ENCODE measurements at regions not wholly inside any gene's neighbourhood (a gene's known extent, or its start where the extent isn't known, plus 50 kb on each side); places are given as distances from the start of the nearest gene placed in this dataset.

- H3K9me3 Mint-ChIP-seq (ENCODE audit: insufficient read depth): peaks cover 6% of the 10 kb centered on the region
- Histone ChIP-seq H3K27me3 (replicated peaks in 1 of 4; ENCODE audit: control extremely low read depth in 1 of 4, control insufficient read depth in 3 of 4, insufficient read depth in 4 of 4, low read length in 3 of 4) (no peaks in the 10 kb centered on the region), H3K4me1 (ENCODE audit: control insufficient read depth in 2 of 2, insufficient read depth in 2 of 2, low read length in 2 of 2) (no peaks in the 10 kb centered on the region), H3K36me3 (replicated peaks in 1 of 2; ENCODE audit: control extremely low read depth in 1 of 2, control insufficient read depth in 1 of 2, extremely low read depth in 1 of 2, insufficient read depth in 2 of 2, low read length in 1 of 2) (no peaks in the 10 kb centered on the region), H3K4me3 (ENCODE audit: control extremely low read depth in 1 of 5, extremely low read depth in 1 of 5, insufficient read depth in 1 of 5, low read depth in 2 of 5, low read length in 4 of 5) (no peak overlapping the region), H3K4me2 (replicated peaks; ENCODE audit: low read depth, low read length, poor library complexity, severe bottlenecking) (no peak overlapping the region), H3K9ac (ENCODE audit: low read length) (no peak overlapping the region), H3K9me3 (ENCODE audit: control extremely low read depth in 1 of 3, control insufficient read depth in 2 of 3, insufficient read depth in 1 of 3, low read length in 2 of 3) (peaks cover 0 to 17% (median 0%) of the 10 kb centered on the region in 3 donors), H2AFZ (ENCODE audit: insufficient read depth, low read depth, low read length, poor library complexity, severe bottlenecking) (no peak overlapping the region), H3K79me2 (ENCODE audit: control insufficient read depth, insufficient read depth, low read length) (no peaks in the 10 kb centered on the region), H4K20me1 (ENCODE audit: control insufficient read depth, insufficient read depth, low read length, poor library complexity, severe bottlenecking) (no peaks in the 10 kb centered on the region), H3K27ac (ENCODE audit: low read length in 2 of 2) (no peak overlapping the region)
- CTCF ChIA-PET: no interaction called here
- POLR2A ChIA-PET: no interaction called here
- peaks cover under 1% of the 10 kb centered on the region for H3K27me3 Mint-ChIP-seq
- H3K4me1 Mint-ChIP-seq: no peaks in the 10 kb centered on the region
- no peak for TF ChIP-seq EZH2 (IDR thresholded peaks at IDR 0.05; ENCODE audit: borderline replicate concordance, insufficient read depth, low read depth, low read length, poor library complexity, severe bottlenecking)
- TF ChIP-seq CTCF (IDR thresholded peaks at IDR 0.05): no peak
- intact Hi-C loops (cut with micrococcal nuclease): no loop called here
- DNase-seq (no peak), ATAC-seq (ENCODE audit: low read depth) (no peak)
- WGBS (ENCODE audit: insufficient coverage): 84% methylated on average over 8 of the region's 11 CpGs
- no peak overlapping the region for H3K4me3 Mint-ChIP-seq
- H3K27ac Mint-ChIP-seq: no peak overlapping the region
Observed at GRCh38 chr22:47674600-47674999, 912.1 kb downstream of the TBC1D22A start.

- Histone ChIP-seq H3K9ac (ENCODE audit: low read length) (no peak overlapping the region), H4K20me1 (ENCODE audit: control insufficient read depth, insufficient read depth, low read length, poor library complexity, severe bottlenecking) (no peaks in the 10 kb centered on the region), H3K9me3 (ENCODE audit: control extremely low read depth in 1 of 3, control insufficient read depth in 2 of 3, insufficient read depth in 1 of 3, low read length in 2 of 3) (peaks cover 0 to 16% (median 0%) of the 10 kb centered on the region in 3 donors), H3K27me3 (replicated peaks in 1 of 4; ENCODE audit: control extremely low read depth in 1 of 4, control insufficient read depth in 3 of 4, insufficient read depth in 4 of 4, low read length in 3 of 4) (no peaks in the 10 kb centered on the region), H3K4me2 (replicated peaks; ENCODE audit: low read depth, low read length, poor library complexity, severe bottlenecking) (no peak overlapping the region), H3K36me3 (replicated peaks in 1 of 2; ENCODE audit: control extremely low read depth in 1 of 2, control insufficient read depth in 1 of 2, extremely low read depth in 1 of 2, insufficient read depth in 2 of 2, low read length in 1 of 2) (no peaks in the 10 kb centered on the region), H2AFZ (ENCODE audit: insufficient read depth, low read depth, low read length, poor library complexity, severe bottlenecking) (no peak overlapping the region), H3K4me1 (ENCODE audit: control insufficient read depth in 2 of 2, insufficient read depth in 2 of 2, low read length in 2 of 2) (no peaks in the 10 kb centered on the region), H3K27ac (ENCODE audit: low read length in 2 of 2) (no peak overlapping the region), H3K4me3 (ENCODE audit: control extremely low read depth in 1 of 5, extremely low read depth in 1 of 5, insufficient read depth in 1 of 5, low read depth in 2 of 5, low read length in 4 of 5) (no peak overlapping the region), H3K79me2 (ENCODE audit: control insufficient read depth, insufficient read depth, low read length) (no peaks in the 10 kb centered on the region)
- POLR2A ChIA-PET: no interaction called here
- CTCF ChIA-PET: no interaction called here
- Mint-ChIP-seq H3K27ac (no peak overlapping the region), H3K9me3 (ENCODE audit: insufficient read depth) (peaks cover 7% of the 10 kb centered on the region), H3K27me3 (no peaks in the 10 kb centered on the region), H3K4me3 (no peak overlapping the region), H3K4me1 (no peaks in the 10 kb centered on the region)
- intact Hi-C loops (cut with micrococcal nuclease): no loop called here
- no CpG with 5 or more reads among the region's 2 CpGs for WGBS (ENCODE audit: insufficient coverage)
- TF ChIP-seq CTCF (IDR thresholded peaks at IDR 0.05) (no peak), EZH2 (IDR thresholded peaks at IDR 0.05; ENCODE audit: borderline replicate concordance, insufficient read depth, low read depth, low read length, poor library complexity, severe bottlenecking) (no peak)
- DNase-seq (no peak), ATAC-seq (ENCODE audit: low read depth) (no peak)
Observed at GRCh38 chr22:47673557-47673956, 911.1 kb downstream of the TBC1D22A start.
